ENCODE measurements at regions not wholly inside any gene's neighbourhood (a gene's known extent, or its start where the extent isn't known, plus 50 kb on each side); places are given as distances from the start of the nearest gene placed in this dataset.
"Not testable (repeated sequence)": the region's sequence is repeated elsewhere in the genome, so short reads cannot be mapped to it uniquely, and the experiment has no call there.

DNA sequence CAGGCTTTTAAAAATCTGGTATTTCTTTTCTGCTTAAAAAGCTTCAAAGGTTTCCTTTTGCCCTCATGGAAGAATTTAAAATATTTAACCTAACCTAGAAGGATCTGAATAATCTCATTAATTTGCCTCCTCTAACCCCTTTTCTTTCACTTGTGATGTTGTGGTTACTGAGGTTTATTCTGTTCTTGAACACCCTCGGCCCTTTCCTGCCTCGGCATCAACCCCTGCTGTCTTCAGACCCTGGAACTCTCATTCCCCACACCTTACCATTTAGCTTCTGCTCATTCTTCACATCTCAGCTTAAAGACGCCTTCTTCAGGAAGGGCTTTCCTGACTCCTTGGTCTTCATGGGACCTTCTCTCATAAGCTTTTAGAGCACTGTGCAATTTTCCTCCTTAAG lies 131.4 kb upstream of the MAN2A1 start:
- no peaks in the 10 kb centered on the region for H3K4me1 Mint-ChIP-seq
- Histone ChIP-seq H3K4me1 (ENCODE audit: control insufficient read depth in 2 of 2, insufficient read depth in 2 of 2, low read length in 2 of 2) (no peaks in the 10 kb centered on the region), H3K4me3 (ENCODE audit: control extremely low read depth in 1 of 5, extremely low read depth in 1 of 5, insufficient read depth in 1 of 5, low read depth in 2 of 5, low read length in 4 of 5) (no peak overlapping the region), H3K27ac (ENCODE audit: low read length in 2 of 2) (no peak overlapping the region), H3K79me2 (ENCODE audit: control insufficient read depth, insufficient read depth, low read length) (no peaks in the 10 kb centered on the region), H3K4me2 (replicated peaks; ENCODE audit: low read depth, low read length, poor library complexity, severe bottlenecking) (no peak overlapping the region), H4K20me1 (ENCODE audit: control insufficient read depth, insufficient read depth, low read length, poor library complexity, severe bottlenecking) (no peaks in the 10 kb centered on the region), H3K9me3 (ENCODE audit: control extremely low read depth in 1 of 3, control insufficient read depth in 2 of 3, insufficient read depth in 1 of 3, low read length in 2 of 3) (peaks cover 0 to 2% (median 0%) of the 10 kb centered on the region in 3 donors), H2AFZ (ENCODE audit: insufficient read depth, low read depth, low read length, poor library complexity, severe bottlenecking) (no peak overlapping the region), H3K36me3 (replicated peaks in 1 of 2; ENCODE audit: control extremely low read depth in 1 of 2, control insufficient read depth in 1 of 2, extremely low read depth in 1 of 2, insufficient read depth in 2 of 2, low read length in 1 of 2) (no peaks in the 10 kb centered on the region), H3K27me3 (replicated peaks in 1 of 4; ENCODE audit: control extremely low read depth in 1 of 4, control insufficient read depth in 3 of 4, insufficient read depth in 4 of 4, low read length in 3 of 4) (no peaks in the 10 kb centered on the region), H3K9ac (ENCODE audit: low read length) (no peak overlapping the region)
- WGBS (ENCODE audit: insufficient coverage), result 0% methylated on average over 2 of the region's 3 CpGs
- H3K4me3 Mint-ChIP-seq, result no peak overlapping the region
- peaks cover 7% of the 10 kb centered on the region for H3K27me3 Mint-ChIP-seq
- DNase-seq (no peak), ATAC-seq (ENCODE audit: low read depth) (no peak)
- intact Hi-C loops (cut with micrococcal nuclease), result no loop called here
- no peaks in the 10 kb centered on the region for H3K9me3 Mint-ChIP-seq (ENCODE audit: insufficient read depth)
- H3K27ac Mint-ChIP-seq, result no peak overlapping the region
- CTCF ChIA-PET, result no interaction called here
- TF ChIP-seq, protein P1, sequence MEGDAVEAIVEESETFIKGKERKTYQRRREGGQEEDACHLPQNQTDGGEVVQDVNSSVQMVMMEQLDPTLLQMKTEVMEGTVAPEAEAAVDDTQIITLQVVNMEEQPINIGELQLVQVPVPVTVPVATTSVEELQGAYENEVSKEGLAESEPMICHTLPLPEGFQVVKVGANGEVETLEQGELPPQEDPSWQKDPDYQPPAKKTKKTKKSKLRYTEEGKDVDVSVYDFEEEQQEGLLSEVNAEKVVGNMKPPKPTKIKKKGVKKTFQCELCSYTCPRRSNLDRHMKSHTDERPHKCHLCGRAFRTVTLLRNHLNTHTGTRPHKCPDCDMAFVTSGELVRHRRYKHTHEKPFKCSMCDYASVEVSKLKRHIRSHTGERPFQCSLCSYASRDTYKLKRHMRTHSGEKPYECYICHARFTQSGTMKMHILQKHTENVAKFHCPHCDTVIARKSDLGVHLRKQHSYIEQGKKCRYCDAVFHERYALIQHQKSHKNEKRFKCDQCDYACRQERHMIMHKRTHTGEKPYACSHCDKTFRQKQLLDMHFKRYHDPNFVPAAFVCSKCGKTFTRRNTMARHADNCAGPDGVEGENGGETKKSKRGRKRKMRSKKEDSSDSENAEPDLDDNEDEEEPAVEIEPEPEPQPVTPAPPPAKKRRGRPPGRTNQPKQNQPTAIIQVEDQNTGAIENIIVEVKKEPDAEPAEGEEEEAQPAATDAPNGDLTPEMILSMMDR (IDR thresholded peaks at IDR 0.05), result no peak
- TF ChIP-seq EZH2 (IDR thresholded peaks at IDR 0.05; ENCODE audit: borderline replicate concordance, insufficient read depth, low read depth, low read length, poor library complexity, severe bottlenecking), result no peak
- POLR2A ChIA-PET, result no interaction called here

DNA sequence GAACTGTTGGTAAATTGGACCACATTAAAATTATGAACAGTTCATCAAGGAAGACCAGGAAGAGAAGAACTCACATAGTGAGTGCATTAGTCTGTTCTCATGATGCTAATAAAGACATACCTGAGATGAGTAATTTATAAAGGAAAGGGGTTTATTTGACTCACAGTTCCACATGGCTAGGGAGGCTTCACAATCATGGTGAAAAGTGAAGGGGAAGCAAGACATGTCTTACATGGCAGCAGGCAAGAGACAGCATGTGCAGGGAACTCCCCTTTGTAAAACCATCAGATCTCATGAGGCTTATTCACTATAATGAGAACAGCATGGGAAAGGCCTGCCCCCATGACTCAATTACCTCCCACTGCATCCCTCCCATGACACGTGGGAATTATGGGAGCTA lies 135.9 kb upstream of the MAN2A1 start:
- intact Hi-C loops (cut with micrococcal nuclease), result no loop called here
- ChIA-PET POLR2A (no interaction called here), CTCF (no interaction called here)
- Histone ChIP-seq H3K4me2 (replicated peaks; ENCODE audit: low read depth, low read length, poor library complexity, severe bottlenecking) (no peak overlapping the region), H3K4me1 (ENCODE audit: control insufficient read depth in 2 of 2, insufficient read depth in 2 of 2, low read length in 2 of 2) (no peaks in the 10 kb centered on the region), H3K9ac (ENCODE audit: low read length) (no peak overlapping the region), H3K4me3 (ENCODE audit: control extremely low read depth in 1 of 5, extremely low read depth in 1 of 5, insufficient read depth in 1 of 5, low read depth in 2 of 5, low read length in 4 of 5) (no peak overlapping the region), H3K27ac (ENCODE audit: low read length in 2 of 2) (no peak overlapping the region), H3K36me3 (replicated peaks in 1 of 2; ENCODE audit: control extremely low read depth in 1 of 2, control insufficient read depth in 1 of 2, extremely low read depth in 1 of 2, insufficient read depth in 2 of 2, low read length in 1 of 2) (no peaks in the 10 kb centered on the region), H3K79me2 (ENCODE audit: control insufficient read depth, insufficient read depth, low read length) (no peaks in the 10 kb centered on the region), H3K27me3 (replicated peaks in 1 of 4; ENCODE audit: control extremely low read depth in 1 of 4, control insufficient read depth in 3 of 4, insufficient read depth in 4 of 4, low read length in 3 of 4) (no peaks in the 10 kb centered on the region), H4K20me1 (ENCODE audit: control insufficient read depth, insufficient read depth, low read length, poor library complexity, severe bottlenecking) (no peaks in the 10 kb centered on the region), H2AFZ (ENCODE audit: insufficient read depth, low read depth, low read length, poor library complexity, severe bottlenecking) (no peak overlapping the region), H3K9me3 (ENCODE audit: control extremely low read depth in 1 of 3, control insufficient read depth in 2 of 3, insufficient read depth in 1 of 3, low read length in 2 of 3) (peaks cover 0 to 6% (median 2%) of the 10 kb centered on the region in 3 donors)
- Mint-ChIP-seq H3K27ac (no peak overlapping the region), H3K9me3 (ENCODE audit: insufficient read depth) (peaks cover 4% of the 10 kb centered on the region), H3K4me3 (no peak overlapping the region), H3K27me3 (peaks cover 7% of the 10 kb centered on the region), H3K4me1 (no peaks in the 10 kb centered on the region)
- no CpG with 5 or more reads among the region's 1 CpG for WGBS (ENCODE audit: insufficient coverage)
- DNase-seq, result no peak
- ATAC-seq (ENCODE audit: low read depth), result no peak
- TF ChIP-seq, protein P1 (IDR thresholded peaks at IDR 0.05), result no peak

DNA sequence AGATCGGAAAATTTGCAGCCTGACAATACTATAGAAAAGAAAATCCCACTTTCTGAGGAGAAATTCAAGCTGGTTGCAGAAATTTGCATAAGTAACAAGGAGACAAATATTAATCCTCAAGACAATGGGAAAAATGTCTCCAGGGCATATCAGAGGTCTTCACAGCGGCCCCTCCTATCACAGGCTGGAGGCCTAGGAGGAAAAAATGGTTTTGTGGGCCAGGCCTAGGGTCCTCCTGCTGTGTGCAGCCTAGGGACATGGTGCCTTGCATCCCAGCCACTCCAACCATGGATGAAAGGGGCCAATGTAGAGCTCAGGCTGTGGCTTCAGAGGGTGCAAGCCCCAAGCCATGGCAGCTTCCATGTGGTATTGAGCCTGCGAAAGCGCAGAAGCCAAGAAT lies 138.5 kb upstream of the MAN2A1 start:
- H2AFZ ChIP-seq (ENCODE audit: insufficient read depth, low read depth, low read length, poor library complexity, severe bottlenecking); H3K79me2 ChIP-seq (ENCODE audit: control insufficient read depth, insufficient read depth, low read length); H3K27me3 Mint-ChIP-seq; H3K27ac Mint-ChIP-seq; H3K9me3 Mint-ChIP-seq (ENCODE audit: insufficient read depth); H3K4me3 Mint-ChIP-seq; H3K4me2 ChIP-seq (replicated peaks; ENCODE audit: low read depth, low read length, poor library complexity, severe bottlenecking); DNase-seq; H4K20me1 ChIP-seq (ENCODE audit: control insufficient read depth, insufficient read depth, low read length, poor library complexity, severe bottlenecking); H3K4me3 ChIP-seq (ENCODE audit: control extremely low read depth in 1 of 5, extremely low read depth in 1 of 5, insufficient read depth in 1 of 5, low read depth in 2 of 5, low read length in 4 of 5); H3K27ac ChIP-seq (ENCODE audit: low read length in 2 of 2); CTCF ChIA-PET; H3K36me3 ChIP-seq (replicated peaks in 1 of 2; ENCODE audit: control extremely low read depth in 1 of 2, control insufficient read depth in 1 of 2, extremely low read depth in 1 of 2, insufficient read depth in 2 of 2, low read length in 1 of 2); POLR2A ChIA-PET; H3K9ac ChIP-seq (ENCODE audit: low read length); intact Hi-C loops (cut with micrococcal nuclease); H3K27me3 ChIP-seq (replicated peaks in 1 of 4; ENCODE audit: control extremely low read depth in 1 of 4, control insufficient read depth in 3 of 4, insufficient read depth in 4 of 4, low read length in 3 of 4); H3K9me3 ChIP-seq (ENCODE audit: control extremely low read depth in 1 of 3, control insufficient read depth in 2 of 3, insufficient read depth in 1 of 3, low read length in 2 of 3); H3K4me1 Mint-ChIP-seq; H3K4me1 ChIP-seq (ENCODE audit: control insufficient read depth in 2 of 2, insufficient read depth in 2 of 2, low read length in 2 of 2); ATAC-seq (ENCODE audit: low read depth): not testable (repeated sequence)
- WGBS (ENCODE audit: insufficient coverage), result 100% methylated on average over 2 of the region's 4 CpGs

Measured in B cell (primary cell).